ENCODE measurements at regions not wholly inside any gene's neighbourhood (a gene's known extent, or its start where the extent isn't known, plus 50 kb on each side); places are given as distances from the start of the nearest gene placed in this dataset.

GRCh38 chr11:98793276-98793675 lies 227.5 kb upstream of the CNTN5 start:
- TF ChIP-seq CTCF (IDR thresholded peaks at IDR 0.05; ENCODE audit: low read depth, low read length, poor library complexity, severe bottlenecking) = no peak
- no peak for TF ChIP-seq EZH2phosphoT487 (IDR thresholded peaks at IDR 0.05; ENCODE audit: borderline replicate concordance, low read length)
